AG04450 (cell line): ENCODE measurements at regions not wholly inside any gene's neighbourhood (a gene's known extent, or its start where the extent isn't known, plus 50 kb on each side); places are given as distances from the start of the nearest gene placed in this dataset.

Experiments used
- CTCF ChIA-PET: fragments of 300-600, 350-600 bp; formaldehyde crosslinking; extraction: SDS; loops from one replicate; lab custom pipeline; 2022; ENCODE audit warnings: antibody characterized with exemption, inconsistent platforms; lab: Charles Lee
- POLR2A ChIA-PET: fragments of 350-600 bp; formaldehyde crosslinking; extraction: SDS; loops from one replicate; lab custom pipeline; 2021; ENCODE audit warnings: antibody characterized with exemption, inconsistent platforms; lab: Yijun Ruan, JAX
- DNase-seq: peaks from one replicate; pipeline ENCODE4 v3.0.0-alpha.2; 2011; ENCODE audit warnings: low read depth, low spot score
- H3K27ac ChIP-seq: one replicate; pipeline ENCODE4 v1.5.1; 2012; ENCODE audit warnings: low read depth, low read length, control low read depth
- H3K27me3 ChIP-seq: one replicate; pipeline ENCODE4 v1.6.0; 2012; ENCODE audit warnings: low read length; ENCODE audit not compliant: control insufficient read depth, insufficient read depth
- H3K4me3 ChIP-seq: 2 replicates; pipeline ENCODE4 v1.5.1; 2011; ENCODE audit warnings: mild to moderate bottlenecking, low read depth, low read length, control low read depth
- H3K9me3 ChIP-seq: 2 replicates; pipeline ENCODE4 v1.5.1; 2012; ENCODE audit warnings: low read length; ENCODE audit not compliant: control insufficient read depth, insufficient read depth
- TF ChIP-seq, protein P1 (sequence below): IDR thresholded peaks from 2 replicates; pipeline ENCODE4 v1.5.1; 2011; ENCODE audit warnings: low read depth, low read length, control low read depth, inconsistent platforms

DNA sequence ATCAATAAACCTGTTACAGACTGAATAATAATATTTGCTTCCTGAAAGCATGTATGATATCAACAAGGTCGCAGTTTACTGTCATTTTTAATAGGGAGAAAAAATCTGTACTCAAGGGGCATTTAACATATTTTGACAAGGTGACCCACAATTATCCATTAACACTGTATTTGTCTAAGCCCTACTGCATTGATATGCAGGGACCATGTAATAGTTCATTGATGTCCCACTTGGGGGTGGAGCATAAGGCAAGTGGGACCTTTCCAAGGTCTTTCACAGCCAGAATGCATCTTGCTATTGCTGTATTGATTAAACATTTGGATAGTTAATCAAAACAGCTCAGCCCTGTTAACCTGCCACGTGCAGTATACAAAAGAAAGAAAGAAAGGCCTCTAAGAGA lies 502.0 kb downstream of the NR2F1-AS1 start:
- CTCF ChIA-PET, result no interaction called here
- Histone ChIP-seq H3K4me3 (no peak overlapping the region), H3K9me3 (no peaks in the 10 kb centered on the region), H3K27ac (no peak overlapping the region), H3K27me3 (no peaks in the 10 kb centered on the region)
- POLR2A ChIA-PET, result no interaction called here
- no peak for DNase-seq
- TF ChIP-seq, protein P1, sequence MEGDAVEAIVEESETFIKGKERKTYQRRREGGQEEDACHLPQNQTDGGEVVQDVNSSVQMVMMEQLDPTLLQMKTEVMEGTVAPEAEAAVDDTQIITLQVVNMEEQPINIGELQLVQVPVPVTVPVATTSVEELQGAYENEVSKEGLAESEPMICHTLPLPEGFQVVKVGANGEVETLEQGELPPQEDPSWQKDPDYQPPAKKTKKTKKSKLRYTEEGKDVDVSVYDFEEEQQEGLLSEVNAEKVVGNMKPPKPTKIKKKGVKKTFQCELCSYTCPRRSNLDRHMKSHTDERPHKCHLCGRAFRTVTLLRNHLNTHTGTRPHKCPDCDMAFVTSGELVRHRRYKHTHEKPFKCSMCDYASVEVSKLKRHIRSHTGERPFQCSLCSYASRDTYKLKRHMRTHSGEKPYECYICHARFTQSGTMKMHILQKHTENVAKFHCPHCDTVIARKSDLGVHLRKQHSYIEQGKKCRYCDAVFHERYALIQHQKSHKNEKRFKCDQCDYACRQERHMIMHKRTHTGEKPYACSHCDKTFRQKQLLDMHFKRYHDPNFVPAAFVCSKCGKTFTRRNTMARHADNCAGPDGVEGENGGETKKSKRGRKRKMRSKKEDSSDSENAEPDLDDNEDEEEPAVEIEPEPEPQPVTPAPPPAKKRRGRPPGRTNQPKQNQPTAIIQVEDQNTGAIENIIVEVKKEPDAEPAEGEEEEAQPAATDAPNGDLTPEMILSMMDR, result no peak

DNA sequence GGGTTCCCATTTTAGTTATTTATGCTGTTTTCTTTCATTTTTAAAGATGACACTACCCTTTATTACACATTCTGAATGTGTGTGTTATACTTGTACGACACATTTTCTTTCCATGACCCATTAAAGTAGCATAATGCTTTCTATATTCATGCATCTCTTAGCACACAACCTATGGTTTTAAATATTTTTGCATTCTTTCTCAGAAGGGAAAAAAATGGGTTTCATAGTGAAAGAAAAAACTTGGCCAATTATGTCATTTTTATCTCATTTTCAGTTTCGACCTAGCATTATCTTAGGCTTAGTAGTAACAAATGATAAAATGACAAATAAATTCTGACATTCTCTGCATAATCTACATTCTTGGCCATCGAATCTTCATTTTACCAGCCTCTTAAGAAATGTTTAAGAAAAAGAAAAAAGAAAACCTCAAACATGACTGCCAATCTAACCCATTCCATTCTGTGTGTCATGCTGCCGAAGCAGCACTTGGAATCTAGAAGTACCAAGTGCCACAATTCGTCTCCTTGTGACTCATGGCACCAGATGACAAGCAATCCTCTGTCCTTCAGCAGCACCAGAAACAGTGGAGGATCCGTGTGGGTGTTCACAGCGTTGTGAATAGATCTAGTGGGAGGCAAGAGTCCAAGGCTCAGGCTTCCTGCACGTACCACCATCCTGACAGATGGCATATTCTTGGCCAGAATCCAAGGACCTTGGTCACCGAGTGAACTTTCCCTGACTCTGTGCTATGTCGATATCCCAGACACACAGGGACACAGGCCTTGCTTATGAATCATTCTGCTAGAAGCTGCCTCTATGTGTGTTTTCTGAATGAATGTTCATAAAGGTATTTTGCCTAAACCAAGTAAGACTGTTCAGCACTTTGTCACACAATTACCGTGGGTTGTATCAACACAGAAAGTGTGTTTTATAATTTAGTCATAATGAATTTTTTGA lies 502.7 kb downstream of the NR2F1-AS1 start:
- Histone ChIP-seq H3K27ac (peak overlapping the region; percentile 71), H3K4me3 (peak overlapping the region; percentile 11), H3K27me3 (no peaks in the 10 kb centered on the region), H3K9me3 (no peaks in the 10 kb centered on the region)
- ChIA-PET POLR2A (no interaction called here), CTCF (no interaction called here)
- TF ChIP-seq, protein P1, result no peak
- DNase-seq, result peak; percentile 43

DNA sequence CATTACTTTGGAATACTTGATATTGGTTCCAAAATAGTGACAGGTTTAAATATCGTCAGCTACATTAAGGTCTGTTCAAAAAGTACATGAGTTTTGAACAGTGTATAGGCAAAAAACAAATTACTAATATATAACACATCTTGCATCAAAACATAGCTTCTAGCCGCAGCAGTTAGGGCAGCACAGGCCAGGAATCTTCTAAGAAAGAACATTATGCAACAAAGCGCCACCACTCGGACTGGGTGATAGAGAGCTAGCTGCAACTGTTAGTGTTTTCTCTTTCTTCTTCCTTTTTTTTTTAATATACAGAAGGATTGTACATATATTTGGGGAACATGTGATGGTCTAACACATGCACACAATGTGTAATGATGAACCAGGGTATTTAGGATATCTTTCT lies 504.5 kb downstream of the NR2F1-AS1 start:
- H3K27ac ChIP-seq, result no peak overlapping the region
- DNase-seq, result no peak
- POLR2A ChIA-PET, result interaction anchor here (0.7 to 0.8 kb wide), 2 partner anchors 18 to 423 kb away, joined by 3 to 6 read pairs; no protein-coding TSS in a partner anchor
- H3K9me3 ChIP-seq, result no peaks in the 10 kb centered on the region
- no peak overlapping the region for H3K4me3 ChIP-seq
- TF ChIP-seq, protein P1, result no peak
- CTCF ChIA-PET, result no interaction called here
- H3K27me3 ChIP-seq, result no peaks in the 10 kb centered on the region

DNA sequence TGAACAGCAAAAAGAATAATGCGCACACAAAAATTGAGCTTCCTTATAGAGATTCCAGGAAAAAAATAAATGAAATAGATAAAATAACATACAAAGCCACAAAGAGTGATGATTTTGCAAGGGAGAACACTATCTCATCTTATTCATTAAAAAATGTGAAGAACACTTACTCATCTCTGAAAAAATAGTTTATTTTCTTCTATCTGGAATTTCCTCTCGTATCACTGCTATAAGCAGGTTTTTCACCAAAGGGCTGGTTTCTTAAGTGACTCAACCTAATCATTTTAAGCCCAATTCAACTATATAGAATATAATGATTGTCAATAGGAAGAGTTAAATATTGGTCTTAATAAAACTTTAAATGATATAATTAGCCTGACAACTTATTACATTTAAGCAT lies 504.9 kb downstream of the NR2F1-AS1 start:
- TF ChIP-seq, protein P1, result no peak
- no peaks in the 10 kb centered on the region for H3K27me3 ChIP-seq
- no peak for DNase-seq
- CTCF ChIA-PET, result interaction anchor here (0.6 to 0.9 kb wide), 2 partner anchors 22 to 764 kb away, joined by 3 read pairs; no protein-coding TSS in a partner anchor
- H3K4me3 ChIP-seq, result no peak overlapping the region
- no peak overlapping the region for H3K27ac ChIP-seq
- no peaks in the 10 kb centered on the region for H3K9me3 ChIP-seq
- POLR2A ChIA-PET, result interaction anchor here (0.8 kb wide), 1 partner anchor 18 kb away, joined by 3 read pairs; no protein-coding TSS in a partner anchor

DNA sequence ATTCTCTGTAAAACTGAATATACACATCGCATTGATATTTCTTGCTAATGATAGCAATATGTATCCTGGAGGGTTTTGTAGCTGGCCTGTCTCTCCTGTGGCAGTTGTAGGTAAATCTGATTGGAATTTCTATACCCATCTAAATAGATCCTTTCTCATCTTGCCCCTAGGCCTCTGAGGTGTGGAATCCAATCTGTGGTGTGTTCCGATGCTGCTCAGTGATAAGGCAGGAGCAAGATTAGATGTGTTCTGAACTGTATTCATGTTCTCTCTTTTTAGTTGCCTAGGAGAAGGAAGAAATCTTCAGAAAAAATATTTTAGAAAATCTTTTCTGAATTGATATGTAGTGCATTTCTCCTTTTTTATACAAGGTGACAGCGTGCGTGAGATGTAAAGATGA lies 507.5 kb downstream of the NR2F1-AS1 start:
- ChIA-PET POLR2A (no interaction called here), CTCF (no interaction called here)
- no peaks in the 10 kb centered on the region for H3K9me3 ChIP-seq
- DNase-seq, result no peak
- H3K4me3 ChIP-seq, result no peak overlapping the region
- H3K27me3 ChIP-seq, result no peaks in the 10 kb centered on the region
- TF ChIP-seq, protein P1, result no peak
- H3K27ac ChIP-seq, result no peak overlapping the region
